WTC11 (cell line): ENCODE measurements at regions not wholly inside any gene's neighbourhood (a gene's known extent, or its start where the extent isn't known, plus 50 kb on each side); places are given as distances from the start of the nearest gene placed in this dataset.

Source experiments
- ATAC-seq: fragments of 200-7000 bp; cut with Tn5 transposase; 2 replicates; pipeline ENCODE4 v1.10.0; 2021; ENCODE audit warnings: mild to moderate bottlenecking, moderate library complexity
- CTCF ChIA-PET: fragments of 300-600 bp; sonication (Branson Sonifier 250); formaldehyde crosslinking; loops from one replicate; lab custom pipeline; 2021; ENCODE audit warnings: antibody characterized with exemption; lab: Charles Lee
- POLR2A ChIA-PET: fragments of 350-600 bp; sonication (Branson Sonifier 250); formaldehyde crosslinking; loops from one replicate; lab custom pipeline; 2021; ENCODE audit warnings: antibody characterized with exemption; lab: Charles Lee
- DNase-seq: peaks from one replicate; pipeline ENCODE4 v3.0.0; 2021; ENCODE audit warnings: low spot score
- H3K27ac Mint-ChIP-seq: 2 replicates; pipeline ENCODE4 v1.8.0; 2021; ENCODE audit warnings: mixed read lengths
- H3K27me3 Mint-ChIP-seq: 2 replicates; pipeline ENCODE4 v1.8.0; 2021; ENCODE audit warnings: low read depth, mild to moderate bottlenecking, moderate library complexity, mixed read lengths
- H3K36me3 Mint-ChIP-seq: 2 replicates; pipeline ENCODE4 v1.8.0; 2021; ENCODE audit warnings: mixed read lengths
- H3K4me1 Mint-ChIP-seq: 2 replicates; pipeline ENCODE4 v1.8.0; 2022; ENCODE audit warnings: mixed read lengths
- H3K4me3 Mint-ChIP-seq: 2 replicates; pipeline ENCODE4 v1.8.0; 2021; ENCODE audit warnings: mild to moderate bottlenecking, moderate library complexity, mixed read lengths
- H3K9me3 Mint-ChIP-seq: 2 replicates; pipeline ENCODE4 v1.8.0; 2021; ENCODE audit warnings: mixed read lengths
- ARID4B ChIP-seq: sonication (generic); formaldehyde crosslinking; IDR thresholded peaks from 2 replicates; pipeline ENCODE4 v1.8.0; 2023; ENCODE audit warnings: missing genetic modification reagents, mild to moderate bottlenecking, borderline replicate concordance
- CDX4 ChIP-seq: fragments of 250-450 bp; sonication (Bioruptor Pico); IDR thresholded peaks from 2 replicates; pipeline ENCODE4 v1.9.0; 2021; ENCODE audit warnings: moderate library complexity, mild to moderate bottlenecking, inconsistent platforms, borderline replicate concordance
- E2F4 ChIP-seq: sonication (generic); formaldehyde crosslinking; IDR thresholded peaks from 2 replicates; pipeline ENCODE4 v1.8.1; 2022; ENCODE audit warnings: low read depth, mild to moderate bottlenecking, moderate library complexity, missing genetic modification reagents, borderline replicate concordance
- E2F5 ChIP-seq: sonication (generic); formaldehyde crosslinking; IDR thresholded peaks from 2 replicates; pipeline ENCODE4 v1.8.1; 2022; ENCODE audit warnings: mild to moderate bottlenecking, moderate library complexity, missing genetic modification reagents
- EMX1 ChIP-seq: fragments of 250-450 bp; sonication (Bioruptor Pico); IDR thresholded peaks from 2 replicates; pipeline ENCODE4 v1.8.0; 2021; ENCODE audit warnings: mild to moderate bottlenecking
- ERG ChIP-seq: fragments of 250-450 bp; sonication (Bioruptor Pico); IDR thresholded peaks from 2 replicates; pipeline ENCODE4 v1.8.0; 2021; ENCODE audit warnings: mild to moderate bottlenecking
- HMGA2 ChIP-seq: fragments of 250-450 bp; sonication (Bioruptor Pico); IDR thresholded peaks from 2 replicates; pipeline ENCODE4 v1.4.0; 2021; ENCODE audit warnings: mild to moderate bottlenecking, moderate library complexity
- HMGXB4 ChIP-seq: sonication (generic); formaldehyde crosslinking; IDR thresholded peaks from 2 replicates; pipeline ENCODE4 v1.8.1; 2023; ENCODE audit warnings: mild to moderate bottlenecking, moderate library complexity, missing genetic modification reagents
- IRF1 ChIP-seq: sonication (generic); formaldehyde crosslinking; IDR thresholded peaks from 2 replicates; pipeline ENCODE4 v1.8.0; 2023; ENCODE audit warnings: missing genetic modification reagents
- JAZF1 ChIP-seq: fragments of 250-450 bp; sonication (Bioruptor Pico); IDR thresholded peaks from 2 replicates; pipeline ENCODE4 v1.9.0; 2021; ENCODE audit warnings: moderate library complexity, mild to moderate bottlenecking, inconsistent platforms
- NR3C1 ChIP-seq: sonication (generic); formaldehyde crosslinking; conservative IDR thresholded peaks from 2 replicates; pipeline ENCODE4 v1.8.1; 2023; ENCODE audit warnings: low read depth, mild to moderate bottlenecking, missing genetic modification reagents
- SMAD4 ChIP-seq: sonication (generic); formaldehyde crosslinking; IDR thresholded peaks from 2 replicates; pipeline ENCODE4 v1.8.0; 2022; ENCODE audit warnings: mild to moderate bottlenecking, missing genetic modification reagents
- SP1 ChIP-seq: sonication (generic); formaldehyde crosslinking; conservative IDR thresholded peaks from 2 replicates; pipeline ENCODE4 v1.8.1; 2022; ENCODE audit warnings: missing genetic modification reagents
- USF1 ChIP-seq: sonication (generic); formaldehyde crosslinking; IDR thresholded peaks from 2 replicates; pipeline ENCODE4 v1.8.0; 2022; ENCODE audit warnings: mild to moderate bottlenecking, missing genetic modification reagents
- ZNF138 ChIP-seq: sonication (generic); formaldehyde crosslinking; conservative IDR thresholded peaks from 2 replicates; pipeline ENCODE4 v1.8.1; 2022; ENCODE audit warnings: mild to moderate bottlenecking, moderate library complexity, missing genetic modification reagents
- ZNF416 ChIP-seq: fragments of 250-450 bp; sonication (Bioruptor Pico); IDR thresholded peaks from 2 replicates; pipeline ENCODE4 v1.9.0; 2021; ENCODE audit warnings: mild to moderate bottlenecking, inconsistent platforms
- ZNF423 ChIP-seq: fragments of 250-450 bp; sonication (Bioruptor Pico); IDR thresholded peaks from 2 replicates; pipeline ENCODE4 v2.1.2; 2022; ENCODE audit warnings: mild to moderate bottlenecking, moderate library complexity

- TF ChIP-seq ERG (CRISPR knock-in tag) (no peak), SMAD4 (no peak), NR3C1 (CRISPR knock-in tag) (no peak), JAZF1 (CRISPR knock-in tag) (no peak)
Measured at GRCh38 chr1:218728898-218729565, 383.9 kb downstream of the TGFB2 start (continued).

GRCh38 chr1:218735436-218736032 lies 390.4 kb downstream of the TGFB2 start:
- no peak for DNase-seq
- Mint-ChIP-seq H3K4me1 (no peaks in the 10 kb centered on the region), H3K36me3 (peaks cover 2% of the 10 kb centered on the region), H3K4me3 (no peak overlapping the region), H3K27me3 (no peaks in the 10 kb centered on the region), H3K9me3 (peaks cover 13% of the 10 kb centered on the region), H3K27ac (no peak overlapping the region)
- ChIA-PET CTCF (interaction anchor here (0.7 kb wide), 1 partner anchor 240 kb away, joined by 3 read pairs; no protein-coding TSS in a partner anchor), POLR2A (no interaction called here)
- no peak for TF ChIP-seq ZNF138
- ATAC-seq, result no peak

- H3K9me3 Mint-ChIP-seq, result peaks cover 7% of the 10 kb centered on the region
- no peak overlapping the region for H3K4me3 Mint-ChIP-seq
- ChIA-PET POLR2A (no interaction called here), CTCF (no interaction called here)
- H3K4me1 Mint-ChIP-seq, result no peaks in the 10 kb centered on the region
- H3K36me3 Mint-ChIP-seq, result peaks cover 2% of the 10 kb centered on the region
- no peaks in the 10 kb centered on the region for H3K27me3 Mint-ChIP-seq
- ATAC-seq, result no peak
- no peak overlapping the region for H3K27ac Mint-ChIP-seq
- DNase-seq, result no peak
- TF ChIP-seq SP1 (no peak), USF1 (CRISPR knock-in tag) (no peak), EMX1 (CRISPR knock-in tag) (no peak), IRF1 (CRISPR knock-in tag) (no peak), HMGA2 (CRISPR knock-in tag) (no peak), E2F5 (no peak), ARID4B (no peak), CDX4 (CRISPR knock-in tag) (no peak), ZNF416 (CRISPR knock-in tag) (no peak), HMGXB4 (CRISPR knock-in tag) (no peak), E2F4 (CRISPR knock-in tag) (no peak), ZNF423 (no peak)
Measured at GRCh38 chr1:218739426-218739825, 394.3 kb downstream of the TGFB2 start.
